HUES6 (cell line): ENCODE measurements at regions not wholly inside any gene's neighbourhood (a gene's known extent, or its start where the extent isn't known, plus 50 kb on each side); places are given as distances from the start of the nearest gene placed in this dataset.

Experiments used
- H3K27ac ChIP-seq: 2 replicates; pipeline ENCODE4 v1.7.0; 2013; ENCODE audit warnings: low read depth, mild to moderate bottlenecking, low read length, inconsistent platforms
- H3K27me3 ChIP-seq: 2 replicates; pipeline ENCODE4 v1.6.1; 2013; ENCODE audit warnings: low read length; ENCODE audit not compliant: control insufficient read depth, insufficient read depth
- H3K36me3 ChIP-seq: 2 replicates; pipeline ENCODE4 v1.6.1; 2013; ENCODE audit warnings: low read length; ENCODE audit not compliant: control insufficient read depth, insufficient read depth
- H3K4me1 ChIP-seq: 2 replicates; pipeline ENCODE4 v1.6.1; 2013; ENCODE audit warnings: low read length; ENCODE audit not compliant: control insufficient read depth, insufficient read depth
- H3K4me3 ChIP-seq: 2 replicates; pipeline ENCODE4 v1.5.1; 2013; ENCODE audit warnings: low read depth, low read length
- H3K9ac ChIP-seq: one replicate; pipeline ENCODE4 v1.6.1; 2013; ENCODE audit warnings: mild to moderate bottlenecking, low read length
- H3K9me3 ChIP-seq: 2 replicates; pipeline ENCODE4 v1.6.1; 2013; ENCODE audit warnings: low read depth, low read length; ENCODE audit not compliant: control insufficient read depth, insufficient read depth

DNA sequence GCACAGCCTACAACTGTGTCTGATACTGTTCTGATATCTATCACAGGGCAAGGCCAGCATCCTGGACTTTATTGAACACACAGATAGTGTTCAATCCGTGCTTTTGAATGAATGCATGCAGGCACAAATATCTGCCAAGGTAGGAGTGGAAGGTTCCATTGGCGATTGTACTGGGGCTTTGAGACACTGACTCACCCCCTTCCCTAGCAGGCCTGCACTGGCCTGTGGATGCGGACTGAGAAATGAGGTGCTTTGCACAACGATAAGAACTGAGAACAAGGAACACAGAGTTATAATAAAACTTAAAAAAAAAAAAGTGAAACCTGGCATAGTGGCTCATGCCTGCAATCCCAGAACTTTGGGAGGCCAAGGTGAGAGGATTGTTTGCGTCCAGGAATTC, 62.4 kb upstream of the NGF start:
- Histone ChIP-seq H3K27ac (no peak overlapping the region), H3K9ac (no peak overlapping the region)

DNA sequence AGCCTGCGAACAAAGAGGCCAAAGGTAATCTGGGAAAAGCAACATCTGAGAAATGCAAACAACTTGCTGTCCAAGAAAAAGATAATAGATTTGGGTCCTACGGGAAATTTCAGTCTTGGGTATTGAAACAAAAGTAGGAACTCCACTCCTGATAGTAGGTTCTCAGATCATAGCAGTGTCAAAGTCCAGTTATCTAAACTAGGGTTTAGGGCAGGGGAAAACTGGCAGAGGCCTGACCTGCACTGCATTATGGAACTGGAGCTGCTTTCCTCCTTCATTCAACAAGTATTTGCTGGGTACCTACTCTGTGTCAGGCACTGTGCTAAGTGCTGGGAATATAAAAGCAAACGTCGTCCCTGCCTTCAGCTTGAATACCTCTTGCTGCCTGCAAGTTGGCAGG, 60.7 kb upstream of the NGF start:
- Histone ChIP-seq H3K4me1 (no peaks in the 10 kb centered on the region), H3K9ac (no peak overlapping the region), H3K27ac (no peak overlapping the region), H3K36me3 (no peaks in the 10 kb centered on the region), H3K4me3 (no peak overlapping the region), H3K27me3 (no peaks in the 10 kb centered on the region), H3K9me3 (no peaks in the 10 kb centered on the region)

More for the DNA sequence above, 62.4 kb upstream of the NGF start:
- no peaks in the 10 kb centered on the region for H3K9me3 ChIP-seq
- H3K4me3 ChIP-seq, result no peak overlapping the region
- H3K27me3 ChIP-seq, result no peaks in the 10 kb centered on the region
- no peaks in the 10 kb centered on the region for H3K4me1 ChIP-seq
- H3K36me3 ChIP-seq, result no peaks in the 10 kb centered on the region
